T-helper 2 cell (primary cell): ENCODE measurements at regions not wholly inside any gene's neighbourhood (a gene's known extent, or its start where the extent isn't known, plus 50 kb on each side); places are given as distances from the start of the nearest gene placed in this dataset.

Experiments
- DNase-seq, 5 experiments: peaks; one replicate each; pipeline versions ENCODE4 v3.0.0 to v3.0.0-alpha.2; 2012 to 2022

DNA sequence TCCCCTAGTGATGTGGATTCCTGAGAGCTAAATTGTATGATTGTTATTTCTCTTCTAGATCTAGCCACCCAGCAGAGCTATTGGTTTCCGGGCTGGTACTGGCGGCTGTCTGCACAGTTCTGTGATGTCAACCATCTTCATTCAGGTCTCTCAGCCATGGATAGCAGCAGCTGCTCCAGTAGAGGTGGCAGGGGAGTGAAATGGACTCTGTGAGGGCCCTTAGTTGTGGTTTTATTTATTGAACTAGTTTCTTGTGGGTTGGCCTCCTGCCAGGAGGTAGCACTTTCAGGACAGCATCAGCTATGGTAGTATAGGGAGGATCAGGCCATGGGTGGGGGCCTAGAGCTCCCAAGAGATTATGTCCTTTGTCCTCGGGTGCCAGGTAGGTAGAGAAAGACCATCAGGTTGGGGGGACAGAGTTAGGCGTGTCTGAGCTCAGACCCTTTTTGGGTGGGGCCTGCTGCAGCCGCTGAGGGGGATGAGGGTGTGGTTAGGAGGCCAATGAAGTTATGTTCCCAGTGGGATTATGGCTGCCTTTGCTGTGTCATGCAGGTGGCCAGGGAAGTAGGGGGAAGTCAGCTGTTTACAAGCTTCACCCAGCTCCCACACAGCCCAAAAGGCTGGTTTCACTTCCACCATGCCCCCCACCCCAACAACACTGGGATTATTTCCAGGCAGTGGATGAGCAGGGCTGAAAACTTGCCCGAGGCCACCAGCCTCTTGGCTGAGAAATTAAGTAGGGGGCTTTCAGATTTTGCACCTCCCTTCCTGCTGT, 55.1 kb upstream of the RGS4 start:
- DNase-seq: no peak

DNA sequence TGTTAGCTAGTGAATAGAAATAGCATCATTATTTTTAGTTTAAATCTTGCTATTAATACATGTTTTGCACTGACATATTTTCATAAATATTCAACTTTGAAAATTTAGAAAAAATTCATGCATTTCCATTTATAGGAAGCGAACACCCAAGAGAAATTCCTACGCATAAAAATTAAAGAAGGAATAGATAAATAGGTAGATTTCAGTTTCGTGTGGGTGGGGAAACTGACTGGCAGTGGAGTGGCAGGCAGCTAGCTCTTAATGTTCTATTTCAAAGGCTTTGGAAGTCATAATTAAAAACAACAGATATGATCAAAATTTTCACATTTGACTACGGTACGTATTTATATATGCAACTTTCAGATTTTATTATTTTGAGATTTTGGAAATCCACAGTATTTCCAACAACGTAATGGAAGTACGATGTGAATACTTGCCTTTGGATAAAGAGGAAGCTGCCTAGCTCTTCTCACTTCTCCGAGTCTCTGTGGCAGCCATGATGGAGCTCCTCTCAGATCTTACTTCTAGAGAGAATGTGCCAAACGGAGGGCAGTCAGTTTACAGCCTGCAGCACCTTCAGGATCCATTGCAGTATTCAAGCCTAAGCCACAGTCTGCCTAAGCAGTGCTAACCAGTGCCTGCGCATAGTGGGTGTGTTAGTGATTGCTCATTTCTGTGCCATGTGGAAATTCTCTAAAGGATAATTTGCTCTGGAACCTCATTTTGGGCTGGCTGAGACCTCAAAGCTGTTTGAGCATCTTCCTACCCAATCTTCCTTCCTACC, 62.9 kb upstream of the RGS4 start:
- DNase-seq: no peak

DNA sequence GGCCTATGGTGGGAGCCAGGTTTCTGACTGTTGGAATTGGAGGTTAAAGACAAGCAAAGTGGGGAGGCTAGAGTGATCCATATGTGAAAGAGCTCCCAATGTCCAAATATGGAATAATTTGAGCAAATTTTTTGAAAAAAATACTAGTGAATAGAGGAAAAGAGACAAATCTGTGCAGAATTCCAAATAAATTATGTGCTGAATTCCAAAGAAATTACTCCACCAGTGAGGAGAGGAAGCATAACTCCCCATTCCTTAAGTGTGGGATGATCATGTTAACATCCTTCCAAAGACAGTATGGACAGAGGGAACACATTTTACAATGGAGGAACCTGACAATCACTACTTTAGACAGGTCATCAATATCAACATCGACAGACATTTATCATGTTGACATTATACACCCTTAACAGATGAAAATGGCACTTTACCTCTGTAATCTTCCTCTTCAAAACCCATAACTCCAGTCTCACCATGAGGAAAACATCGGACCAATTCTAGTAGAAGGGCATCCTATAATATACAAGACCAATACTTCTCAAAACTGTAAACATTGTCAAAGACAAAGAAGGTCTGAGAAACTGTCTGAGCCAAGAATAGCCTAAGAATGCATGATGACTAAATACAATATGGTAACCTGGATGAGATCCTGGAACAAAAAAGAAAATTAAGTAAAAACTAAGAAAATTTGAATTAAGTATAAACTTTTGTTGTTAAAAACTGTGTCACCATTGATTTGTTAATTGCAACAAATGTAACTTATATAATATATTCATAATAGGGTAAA, 71.5 kb upstream of the RGS4 start:
- DNase-seq: no peak

DNA sequence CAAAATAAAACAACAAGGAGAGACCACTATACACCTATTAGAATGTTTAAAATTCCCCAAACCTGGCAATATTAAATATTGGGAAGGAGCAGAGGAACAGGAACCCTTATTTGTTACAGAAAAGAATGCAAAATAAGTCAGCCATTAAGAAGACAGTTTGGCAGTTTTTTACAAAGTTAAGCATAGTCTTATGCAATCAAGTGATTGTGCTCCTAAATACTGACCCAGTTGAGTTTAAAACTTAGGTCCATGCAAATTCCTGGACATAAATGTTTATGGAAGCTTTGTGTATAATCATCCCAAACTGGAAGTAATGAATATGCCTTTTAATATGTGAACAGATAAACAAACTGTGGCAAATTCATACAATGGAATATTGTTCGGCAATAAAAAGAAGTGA, 72.9 kb upstream of the RGS4 start:
- DNase-seq: no peak

DNA sequence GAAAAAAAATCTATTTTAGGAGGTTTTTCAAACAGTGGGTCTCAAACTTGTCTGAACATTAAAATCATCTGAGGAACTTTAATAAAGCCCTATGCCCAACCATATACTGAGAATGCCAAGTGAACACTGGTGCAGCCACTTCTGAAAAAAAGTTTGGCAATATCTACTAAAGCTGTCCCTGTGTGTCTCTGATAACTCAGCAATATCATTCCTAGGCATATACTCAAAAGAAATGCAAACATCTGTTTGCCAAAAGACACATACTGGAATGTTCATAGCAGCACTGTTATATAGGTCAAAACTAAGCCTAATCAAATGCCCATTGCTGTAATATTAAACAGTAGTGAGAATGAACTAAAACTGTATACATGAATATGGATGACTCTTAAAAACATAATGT, 74.2 kb upstream of the RGS4 start:
- no peak for DNase-seq

DNA sequence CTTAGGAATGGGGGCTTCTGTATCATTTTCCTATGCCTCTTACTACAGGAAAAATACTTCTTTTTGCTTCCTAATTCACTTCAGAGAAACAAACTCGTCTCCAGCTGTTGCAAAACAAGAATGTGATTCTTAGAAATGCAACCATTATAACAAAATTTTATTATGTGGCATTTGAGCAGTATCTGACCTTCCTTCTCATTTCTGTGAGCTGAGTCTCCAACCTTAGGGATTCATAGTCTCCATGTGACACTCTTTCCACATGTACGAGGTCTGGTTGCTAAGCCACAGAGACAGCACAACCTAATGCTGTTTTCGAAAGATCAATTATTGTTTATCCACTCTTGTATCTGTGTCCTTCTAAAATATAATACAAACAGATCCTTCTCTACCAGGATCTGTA, 75.3 kb upstream of the RGS4 start:
- no peak for DNase-seq

DNA sequence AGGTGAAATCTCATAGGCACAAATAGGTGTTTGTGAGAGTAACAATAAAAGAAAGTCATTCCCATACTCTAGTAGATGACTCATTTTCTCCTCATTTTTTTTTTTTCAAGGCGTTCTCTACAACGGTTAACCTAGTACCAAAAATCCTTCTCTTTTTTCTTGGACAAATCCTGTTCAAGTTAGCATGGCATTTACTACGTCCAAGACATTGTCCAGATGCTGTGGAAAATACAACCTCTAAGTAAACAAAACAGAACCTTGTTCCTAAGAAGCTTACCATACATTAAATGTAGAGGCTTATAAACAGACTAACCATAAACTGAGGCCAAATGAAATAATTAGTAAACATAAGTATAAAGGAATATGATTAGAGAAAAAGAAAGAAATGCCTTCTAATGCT, 76.2 kb upstream of the RGS4 start:
- DNase-seq: no peak

DNA sequence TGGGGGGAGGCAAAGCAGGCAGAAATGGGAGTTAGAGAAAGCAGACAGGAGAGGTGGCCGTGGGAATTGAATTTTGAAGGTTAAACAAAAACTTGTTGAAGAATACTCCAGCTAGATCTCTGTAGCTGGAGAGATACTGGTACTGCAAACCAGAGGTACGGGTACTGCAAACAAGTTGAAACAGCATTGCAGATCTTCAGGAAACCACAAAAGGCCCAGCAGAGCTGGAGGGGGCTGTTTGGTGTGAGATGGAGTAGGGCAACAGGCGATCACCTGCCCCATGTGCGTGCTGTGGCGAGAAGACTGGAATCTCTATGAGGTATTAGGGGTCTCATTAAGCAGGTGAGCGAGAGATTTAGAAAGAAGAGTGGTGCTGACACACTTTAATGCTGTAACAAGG, 77.7 kb upstream of the RGS4 start:
- no peak for DNase-seq

DNA sequence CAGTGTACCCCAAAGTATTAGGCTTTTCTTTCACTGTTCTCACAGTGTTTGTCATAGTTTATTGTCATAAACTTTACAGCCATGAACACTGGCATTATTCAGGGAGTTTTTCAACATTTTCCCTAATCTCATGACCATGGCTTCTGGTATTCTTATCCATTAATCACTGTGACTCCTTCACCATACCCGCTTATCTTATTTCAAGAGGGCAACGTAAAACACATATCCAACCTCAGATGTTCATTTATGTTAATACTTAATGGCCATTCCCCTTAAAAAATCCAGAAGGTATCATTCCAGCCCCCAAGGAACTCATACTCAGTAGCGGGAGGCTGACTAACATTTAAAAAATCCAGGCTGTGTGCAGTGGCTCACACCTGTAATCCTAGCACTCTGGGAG, 78.5 kb upstream of the RGS4 start:
- no peak for DNase-seq

DNA sequence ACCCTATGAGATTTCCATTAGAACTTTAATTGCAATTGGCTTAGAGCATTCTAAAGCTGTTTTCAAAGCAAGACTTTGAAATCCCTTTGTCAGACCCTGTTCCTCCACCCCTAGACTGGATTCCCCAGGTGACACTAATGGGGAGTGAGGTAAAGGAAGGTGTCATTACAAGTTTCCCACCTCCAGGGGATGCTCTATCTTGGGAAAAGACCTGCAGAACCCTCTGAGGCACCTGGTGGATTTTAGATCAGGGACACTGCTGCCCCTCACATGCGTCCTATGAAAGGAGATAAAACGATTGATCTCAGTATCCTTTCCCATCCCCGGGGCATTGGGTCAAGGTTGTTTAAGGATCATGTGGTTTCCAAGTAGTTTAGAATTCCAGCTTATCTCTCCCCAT, 80.3 kb upstream of the RGS4 start:
- no peak for DNase-seq

DNA sequence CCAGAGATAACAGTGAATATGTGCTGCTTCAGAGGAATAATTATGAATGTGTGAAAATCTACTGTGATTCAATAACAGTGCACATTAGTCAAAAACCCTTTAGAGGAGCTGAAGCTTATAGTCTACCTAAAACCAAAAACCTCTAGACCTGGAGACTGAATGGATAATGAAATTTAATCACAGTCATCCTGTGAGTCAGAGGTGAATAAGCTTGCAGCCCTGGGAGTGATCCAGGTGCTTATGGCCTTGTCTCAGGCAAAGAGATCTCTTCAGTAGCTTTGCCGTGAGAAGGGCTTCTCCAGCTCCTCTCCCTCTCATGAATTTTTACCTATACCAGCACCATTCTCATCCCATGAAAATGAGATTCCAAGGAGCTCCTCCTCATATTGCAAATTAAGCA, 81.3 kb upstream of the RGS4 start:
- DNase-seq: no peak

DNA sequence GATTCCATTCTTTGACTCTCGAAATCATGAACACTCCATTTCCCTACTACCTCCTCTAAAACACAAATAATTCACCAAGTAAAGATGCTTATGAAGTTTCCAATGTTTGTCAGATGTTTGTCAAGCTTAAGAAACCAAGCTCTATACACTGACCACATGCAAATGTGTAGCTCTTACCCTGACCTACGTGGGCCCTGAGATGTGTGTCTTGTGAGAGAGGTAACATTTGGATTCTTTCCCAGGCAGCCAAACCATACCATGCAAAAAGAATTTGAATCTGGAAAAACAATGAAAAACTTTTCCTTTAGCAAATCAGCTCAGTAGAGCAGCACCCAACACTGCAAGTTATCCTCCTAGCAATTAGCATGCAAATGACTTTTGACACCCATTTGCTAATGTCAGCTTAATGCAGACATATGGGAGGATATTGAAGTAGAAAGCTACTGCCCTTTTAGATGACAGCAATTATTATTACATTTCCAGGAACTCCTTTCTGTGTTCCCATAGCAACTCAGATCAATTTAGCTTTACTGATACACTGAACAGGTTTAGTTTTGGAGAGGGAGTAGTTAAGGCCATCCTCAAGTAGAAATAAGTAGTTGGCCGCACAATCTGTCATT, 83.2 kb upstream of the RGS4 start:
- DNase-seq: no peak

DNA sequence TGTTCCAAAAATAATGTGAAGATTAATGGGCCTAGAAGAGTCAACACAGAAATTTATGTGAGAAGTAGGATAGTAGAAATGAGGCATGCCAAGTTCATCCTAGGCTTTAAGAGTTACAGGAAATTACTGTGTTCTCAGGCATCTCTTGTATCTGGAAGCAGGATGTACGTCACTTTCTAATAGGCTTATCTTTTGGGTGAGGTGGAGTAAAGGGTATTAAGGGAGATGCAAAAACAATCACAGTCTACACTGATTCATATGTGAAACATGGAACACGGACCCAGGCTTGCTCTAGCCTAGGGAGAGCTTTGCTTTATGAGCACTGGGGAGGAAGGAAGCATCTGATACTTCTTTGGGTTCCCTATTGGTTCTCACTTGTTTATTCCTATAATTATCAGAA, 84.5 kb upstream of the RGS4 start:
- no peak for DNase-seq

DNA sequence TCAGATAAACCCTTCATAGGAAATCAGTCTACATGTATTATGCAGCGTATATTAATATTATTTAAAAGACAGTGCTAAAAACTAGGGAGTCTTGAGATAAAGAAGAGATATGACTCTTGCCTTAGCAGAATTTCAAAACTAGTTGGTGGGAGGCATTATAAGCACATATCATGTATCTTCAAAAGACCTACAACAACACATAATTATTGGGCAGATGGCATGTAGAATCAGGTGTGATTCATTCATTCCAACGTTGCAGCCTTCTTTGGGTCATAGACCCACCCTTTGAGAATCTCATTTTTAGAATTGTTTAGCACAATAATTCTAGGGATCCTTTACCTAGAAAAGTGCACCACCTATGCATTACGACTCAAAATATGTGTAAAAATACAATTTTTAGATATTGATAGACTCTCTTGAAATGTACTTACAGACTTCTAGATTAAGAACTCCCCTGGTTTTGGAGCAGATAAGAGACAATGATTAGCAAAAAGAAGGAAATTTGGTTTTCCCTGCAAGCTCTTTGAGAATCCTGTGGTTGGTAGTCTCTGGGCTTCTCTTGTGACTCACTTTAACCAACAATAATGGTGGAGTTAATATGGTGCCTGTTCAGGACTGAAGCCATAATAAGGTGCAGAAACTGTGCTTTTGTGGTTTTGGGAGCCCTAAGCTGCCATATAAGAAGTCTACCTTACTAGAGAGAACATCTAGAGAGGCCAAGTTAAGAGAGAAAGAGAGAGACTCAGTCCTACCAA, 85.3 kb upstream of the RGS4 start:
- DNase-seq: no peak

DNA sequence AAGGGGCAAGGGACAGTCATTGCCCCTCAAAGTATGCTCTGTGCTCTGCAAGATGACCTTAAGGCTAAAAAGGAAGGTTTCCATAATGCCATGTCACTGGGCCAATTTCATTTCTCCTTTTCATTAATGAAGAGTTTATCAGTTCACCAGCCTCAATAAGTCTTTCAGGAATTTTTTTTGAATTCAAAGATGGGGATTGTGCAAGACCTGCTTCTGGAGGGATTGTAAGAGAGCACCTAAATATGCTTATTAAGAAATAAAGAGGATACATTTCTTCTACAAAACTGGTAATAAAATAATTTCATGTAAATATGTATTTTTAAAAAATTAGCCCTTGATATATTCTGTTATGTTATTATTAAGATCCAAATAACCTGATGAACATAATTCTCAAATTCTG, 86.8 kb upstream of the RGS4 start:
- DNase-seq: no peak

DNA sequence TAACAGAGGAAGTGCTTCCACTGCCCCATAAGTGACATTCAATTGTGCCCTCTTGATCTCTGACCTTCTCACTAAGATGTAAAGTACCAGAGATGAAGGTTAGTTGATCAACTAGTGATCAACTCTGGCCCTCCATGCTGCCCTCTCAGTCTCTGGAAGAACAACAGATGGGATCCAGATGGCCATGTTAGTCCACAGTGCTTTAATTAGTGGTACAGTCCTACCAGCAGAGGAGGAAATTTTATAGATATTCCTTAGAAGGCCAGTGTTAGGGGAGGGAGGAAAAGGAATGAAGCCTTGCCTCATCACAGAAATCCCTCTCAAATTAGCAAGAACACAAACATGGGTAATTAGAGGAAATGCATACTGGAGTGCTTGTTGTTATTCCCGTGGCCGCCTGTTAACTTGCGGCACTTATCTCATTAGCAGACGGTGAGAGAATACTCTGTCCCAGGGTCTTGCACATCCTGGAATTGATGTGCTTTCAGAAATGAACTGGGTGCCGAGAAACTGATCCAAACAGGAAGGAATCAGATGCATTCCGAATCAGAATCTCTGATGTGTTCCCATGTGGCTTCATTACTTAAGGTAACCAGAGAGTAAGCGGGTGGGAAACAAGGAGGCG, 91.1 kb upstream of the RGS4 start:
- DNase-seq: no peak

DNA sequence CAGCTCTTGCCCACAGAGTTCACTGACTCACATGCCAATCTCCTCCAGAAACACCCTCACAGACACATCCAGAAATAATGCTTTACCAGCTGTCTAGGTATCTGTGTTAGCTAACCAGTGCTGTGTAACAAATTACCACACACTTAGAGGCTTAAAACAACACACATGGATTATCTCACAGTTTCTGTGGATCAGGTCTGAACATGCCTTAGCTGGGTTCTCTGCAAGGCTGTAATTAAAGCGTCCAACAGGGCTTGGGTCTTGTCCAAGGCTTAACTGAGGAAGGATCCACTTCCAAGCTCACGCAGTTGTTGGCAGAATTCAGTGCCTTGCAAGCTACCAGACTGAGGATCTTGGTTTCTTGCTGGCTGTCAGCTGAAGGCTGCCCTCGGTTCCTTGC, 92.5 kb upstream of the RGS4 start:
- DNase-seq: no peak

DNA sequence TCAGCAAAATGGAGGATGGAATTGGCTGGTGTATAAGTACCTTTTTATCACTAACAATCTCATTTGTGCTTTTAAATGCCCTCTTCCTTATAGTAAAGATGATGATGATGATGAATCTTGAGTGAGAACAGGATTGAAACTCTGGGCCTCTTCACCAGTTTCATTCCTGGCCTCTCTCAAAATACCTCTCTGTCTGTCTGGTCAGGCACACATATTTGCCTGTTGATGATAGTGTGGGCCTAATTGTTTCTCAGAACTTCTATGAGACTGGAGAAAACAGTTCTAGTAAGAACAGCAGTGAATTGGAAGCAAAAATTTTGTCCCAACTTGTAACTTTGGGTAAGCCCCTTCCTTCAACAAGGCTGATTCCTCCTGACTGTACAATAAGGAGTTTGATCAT, 94.4 kb upstream of the RGS4 start:
- DNase-seq: no peak

DNA sequence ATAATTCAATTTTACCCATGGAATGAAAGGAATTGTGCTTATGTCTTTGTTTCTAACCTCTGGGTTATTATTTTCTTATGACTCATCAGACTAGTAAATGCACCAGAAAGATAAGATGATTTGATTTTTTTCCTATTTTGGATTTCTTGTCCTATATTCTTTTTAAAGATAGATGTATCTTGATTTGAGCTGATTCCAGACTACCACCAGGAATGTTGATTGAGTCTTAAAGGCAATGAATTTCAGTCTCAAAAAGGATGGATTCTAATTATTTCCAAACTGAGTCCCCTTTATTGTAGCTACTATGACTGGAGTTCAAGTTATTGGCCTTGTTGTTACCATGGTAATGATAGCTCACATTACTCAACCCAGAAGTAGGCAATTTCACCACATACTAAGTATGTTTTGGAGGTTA, 95.8 kb upstream of the RGS4 start:
- DNase-seq: no peak

DNA sequence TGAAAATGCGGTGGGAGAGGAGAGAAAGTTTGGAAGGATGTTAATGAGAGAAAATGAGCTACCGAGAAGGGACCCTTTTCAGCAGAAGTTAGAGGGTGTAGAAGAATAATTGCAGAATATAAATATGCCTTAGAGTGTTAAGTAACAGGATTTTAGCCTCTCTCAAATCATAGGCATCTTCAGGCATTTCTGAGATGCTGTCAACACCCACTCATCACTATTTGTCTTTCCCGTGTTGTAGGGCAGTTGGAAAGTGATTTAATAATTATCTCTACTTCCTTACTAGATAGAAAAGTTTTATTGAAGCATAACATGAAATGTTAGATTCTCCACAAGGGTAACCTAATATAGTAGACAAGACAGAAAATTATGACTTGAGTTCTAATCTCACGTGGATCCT, 96.4 kb upstream of the RGS4 start:
- DNase-seq: no peak

DNA sequence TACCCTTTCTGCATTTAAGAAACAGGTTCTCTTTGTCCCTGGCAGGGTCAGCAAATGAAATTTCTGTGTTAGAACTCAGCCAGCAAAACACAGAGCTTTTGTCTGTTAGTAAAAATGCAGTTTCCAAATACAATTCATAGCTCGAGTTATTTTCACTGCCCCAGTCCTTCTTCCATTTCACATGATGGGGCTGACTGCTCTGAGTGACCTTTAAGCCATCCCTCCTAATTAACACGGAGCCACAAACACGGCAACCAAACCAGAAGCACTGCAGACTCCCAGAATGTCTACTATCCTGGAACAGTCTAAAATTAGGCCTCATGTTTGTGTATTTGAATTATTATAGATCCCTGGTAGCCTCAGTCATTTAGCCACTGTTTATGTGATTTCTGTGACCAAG, 99.1 kb upstream of the RGS4 start:
- no peak for DNase-seq

DNA sequence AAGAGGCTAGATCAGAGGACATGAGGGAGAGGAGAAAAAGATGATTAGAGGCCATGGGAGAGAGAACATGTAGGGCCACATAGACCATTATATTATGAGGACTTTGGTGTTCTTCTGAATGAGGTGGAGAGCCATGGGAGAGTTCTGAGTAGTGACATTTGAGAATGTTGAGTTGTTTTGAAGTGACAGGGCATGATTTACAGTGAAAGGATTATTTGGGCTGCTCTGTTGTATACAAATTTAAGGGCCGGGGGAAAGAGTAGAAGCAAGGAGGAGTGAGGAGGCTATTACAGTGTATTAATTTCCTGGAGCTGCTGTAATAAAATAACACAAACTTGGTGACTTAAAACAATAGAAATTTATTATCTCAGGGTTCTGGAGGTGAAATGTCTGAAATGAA, 102.5 kb upstream of the RGS4 start:
- no peak for DNase-seq
